Coronary artery (tissue), 2 donors: ENCODE measurements at regions not wholly inside any gene's neighbourhood (a gene's known extent, or its start where the extent isn't known, plus 50 kb on each side); places are given as distances from the start of the nearest gene placed in this dataset.
"Not testable (repeated sequence)": the region's sequence is repeated elsewhere in the genome, so short reads cannot be mapped to it uniquely, and the experiment has no call there.

ENCODE experiments used
- DNase-seq: peaks from one replicate; pipeline ENCODE4 v3.0.0-alpha.2; 2017; ENCODE audit warnings: low spot score
- H3K27ac ChIP-seq, 2 donors: fragments of 200-600 bp; sonication (generic); one replicate each; pipeline ENCODE4 v1.5.1; 2016 to 2019
- H3K4me3 ChIP-seq: fragments of 200-600 bp; sonication (generic); 2 replicates; pipeline ENCODE4 v1.5.1; 2016; ENCODE audit warnings: mild to moderate bottlenecking, moderate library complexity
- TF ChIP-seq, protein P1 (sequence below): fragments of 200-600 bp; sonication (generic); IDR thresholded peaks from one replicate; pipeline ENCODE4 v1.5.1; 2019; ENCODE audit warnings: antibody characterized with exemption

DNA sequence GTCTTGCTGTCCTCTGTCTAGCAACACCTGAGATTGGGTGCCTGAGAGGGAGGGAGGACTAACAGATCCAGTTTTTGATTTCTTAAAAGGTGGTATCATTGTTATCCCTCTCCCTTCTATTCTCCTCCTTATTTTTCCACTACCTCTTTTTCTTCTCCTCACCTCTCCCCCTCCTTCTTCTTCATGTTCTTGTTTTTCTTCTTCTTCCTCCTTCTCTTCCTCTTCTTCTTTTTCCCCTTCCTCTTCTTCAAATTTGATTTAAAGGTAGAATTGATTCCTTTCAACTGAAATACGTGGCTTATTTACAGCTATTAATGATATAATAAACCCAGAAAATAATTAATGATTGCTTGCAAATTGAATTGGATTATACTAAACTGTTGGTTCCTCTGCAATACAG, 256.8 kb upstream of the BTG1 start:
- Histone ChIP-seq H3K27ac (no peak overlapping the region), H3K4me3 (no peak overlapping the region)
- DNase-seq = no peak
- TF ChIP-seq, protein P1, sequence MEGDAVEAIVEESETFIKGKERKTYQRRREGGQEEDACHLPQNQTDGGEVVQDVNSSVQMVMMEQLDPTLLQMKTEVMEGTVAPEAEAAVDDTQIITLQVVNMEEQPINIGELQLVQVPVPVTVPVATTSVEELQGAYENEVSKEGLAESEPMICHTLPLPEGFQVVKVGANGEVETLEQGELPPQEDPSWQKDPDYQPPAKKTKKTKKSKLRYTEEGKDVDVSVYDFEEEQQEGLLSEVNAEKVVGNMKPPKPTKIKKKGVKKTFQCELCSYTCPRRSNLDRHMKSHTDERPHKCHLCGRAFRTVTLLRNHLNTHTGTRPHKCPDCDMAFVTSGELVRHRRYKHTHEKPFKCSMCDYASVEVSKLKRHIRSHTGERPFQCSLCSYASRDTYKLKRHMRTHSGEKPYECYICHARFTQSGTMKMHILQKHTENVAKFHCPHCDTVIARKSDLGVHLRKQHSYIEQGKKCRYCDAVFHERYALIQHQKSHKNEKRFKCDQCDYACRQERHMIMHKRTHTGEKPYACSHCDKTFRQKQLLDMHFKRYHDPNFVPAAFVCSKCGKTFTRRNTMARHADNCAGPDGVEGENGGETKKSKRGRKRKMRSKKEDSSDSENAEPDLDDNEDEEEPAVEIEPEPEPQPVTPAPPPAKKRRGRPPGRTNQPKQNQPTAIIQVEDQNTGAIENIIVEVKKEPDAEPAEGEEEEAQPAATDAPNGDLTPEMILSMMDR = no peak

DNA sequence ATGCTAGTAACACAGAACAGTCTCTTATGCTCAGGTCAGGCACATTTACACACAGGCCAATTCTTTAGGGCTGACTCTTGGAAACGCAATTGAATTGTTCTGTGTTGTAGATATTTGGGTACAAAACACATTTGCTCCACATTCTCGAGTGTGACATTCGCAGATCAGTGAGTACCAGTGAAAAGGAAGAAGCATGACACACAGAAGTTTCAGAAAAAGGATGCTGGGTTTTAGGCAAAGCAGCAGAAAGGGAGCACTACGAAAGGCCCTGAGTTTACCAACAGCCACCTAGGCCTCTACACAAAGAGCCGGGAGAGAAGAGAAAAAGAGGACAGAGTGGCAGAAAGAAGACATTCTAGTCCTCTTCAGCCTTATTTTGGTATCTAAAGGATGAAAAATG, 254.4 kb upstream of the BTG1 start:
- Histone ChIP-seq H3K4me3 (no peak overlapping the region), H3K27ac (no peak overlapping the region)
- no peak for DNase-seq
- TF ChIP-seq, protein P1 = no peak

DNA sequence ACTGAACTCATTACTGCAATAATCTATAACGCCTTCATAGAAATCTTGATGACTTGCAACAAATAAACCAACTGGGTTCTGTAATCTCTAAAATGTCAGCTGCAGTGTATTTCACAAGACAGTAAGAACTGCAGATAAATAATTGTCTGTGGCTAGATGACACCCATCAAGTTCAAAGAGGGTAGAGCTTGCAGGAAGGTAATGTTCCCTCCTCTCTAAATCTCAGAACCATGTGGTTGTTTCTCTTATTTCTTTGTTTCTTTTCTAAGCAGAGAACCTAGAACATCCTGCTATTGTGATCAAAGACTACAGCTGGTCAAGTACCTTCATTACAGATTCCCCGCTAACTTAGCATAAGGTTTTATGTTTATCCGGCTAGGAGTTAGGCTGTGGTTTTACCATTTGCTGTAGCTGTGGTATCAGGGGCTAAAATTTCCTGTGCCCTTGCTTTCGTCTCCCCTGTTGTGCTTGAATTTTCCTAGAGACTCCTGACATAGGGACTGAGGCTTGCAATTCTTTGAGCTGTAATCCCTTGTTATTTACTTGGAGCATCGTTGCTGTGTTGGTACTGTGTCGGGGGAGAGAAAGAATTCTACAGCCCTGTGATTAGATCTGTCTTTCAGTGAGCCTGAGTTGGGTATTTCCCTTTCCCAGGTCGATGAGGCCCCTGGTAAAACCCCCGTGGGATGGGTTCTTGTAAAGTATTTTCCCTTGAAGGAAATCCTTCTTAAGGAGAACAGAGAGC, 253.1 kb upstream of the BTG1 start:
- Histone ChIP-seq H3K27ac (no peak overlapping the region), H3K4me3 (no peak overlapping the region)
- TF ChIP-seq, protein P1 = no peak
- no peak for DNase-seq

DNA sequence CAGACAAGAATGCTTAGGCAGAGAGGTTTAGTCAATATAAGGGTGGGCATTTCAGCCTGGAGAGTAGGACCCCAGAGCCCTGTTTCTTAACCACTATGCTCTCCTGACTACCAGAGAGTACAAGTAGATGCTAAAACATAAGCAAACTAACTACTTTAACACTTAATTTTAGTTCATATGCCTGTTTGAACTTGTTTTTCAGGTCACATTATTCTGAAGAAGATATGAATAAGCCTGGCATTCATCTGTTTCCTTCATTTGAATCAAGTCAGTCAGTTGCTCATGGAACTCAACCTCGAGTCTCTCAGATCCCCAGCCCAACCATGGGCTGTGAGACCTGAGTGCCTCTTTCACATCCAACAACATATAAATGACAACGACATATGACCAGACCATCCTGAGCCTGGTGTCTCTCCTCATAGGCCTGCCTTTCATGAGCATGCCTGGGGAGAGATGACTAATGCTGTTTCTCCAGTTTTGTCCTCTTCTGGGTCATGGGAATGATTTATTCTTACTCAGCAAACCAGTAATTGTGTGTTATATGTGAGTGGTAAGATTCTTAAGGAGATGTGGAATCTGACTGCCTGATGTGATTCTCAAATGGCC, 251.1 kb upstream of the BTG1 start:
- TF ChIP-seq, protein P1 = no peak
- Histone ChIP-seq H3K27ac (no peak overlapping the region), H3K4me3 (no peak overlapping the region)
- no peak for DNase-seq

DNA sequence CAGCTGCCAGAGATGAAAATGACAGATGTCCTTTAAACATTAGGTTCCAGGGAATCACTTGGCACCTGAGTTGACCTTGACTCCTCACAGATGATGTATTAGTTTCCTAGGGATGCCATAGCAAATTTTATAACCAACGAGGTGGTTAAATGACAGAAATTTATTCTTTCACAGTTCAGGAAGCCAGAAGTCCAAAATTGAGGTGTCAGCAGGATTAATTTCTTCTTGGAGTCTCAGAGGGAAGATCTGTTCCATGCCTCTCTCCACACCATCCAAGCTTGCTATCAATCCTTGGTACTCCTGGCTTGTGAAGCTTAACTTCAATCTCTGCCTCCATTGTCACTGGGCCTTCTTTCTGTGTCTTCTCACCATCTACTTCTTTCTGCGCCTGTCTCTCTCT, 249.7 kb upstream of the BTG1 start:
- no peak for DNase-seq
- TF ChIP-seq, protein P1 = no peak
- no peak overlapping the region for H3K4me3 ChIP-seq
- no peak overlapping the region for H3K27ac ChIP-seq

DNA sequence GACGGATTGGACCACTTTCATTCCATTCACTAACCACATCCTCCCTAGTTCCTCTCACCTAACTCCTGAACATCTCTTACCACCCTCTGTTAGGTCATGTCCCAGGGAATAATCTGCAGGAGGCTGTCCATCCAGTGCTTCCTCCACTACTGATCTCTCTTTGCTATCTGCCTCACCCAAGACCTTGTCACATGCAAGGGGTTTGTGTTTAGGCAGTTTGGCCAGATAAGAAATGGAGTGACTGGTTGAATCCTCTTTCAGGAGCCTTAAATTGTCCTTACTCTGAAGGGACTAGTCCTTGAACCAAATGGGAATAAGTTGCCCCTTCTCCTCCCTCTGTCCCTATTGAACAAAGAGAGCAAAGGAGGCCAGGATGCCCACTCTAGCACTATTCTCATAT, 249.2 kb upstream of the BTG1 start:
- H3K27ac ChIP-seq = no peak overlapping the region
- no peak overlapping the region for H3K4me3 ChIP-seq
- TF ChIP-seq, protein P1 = no peak
- no peak for DNase-seq

DNA sequence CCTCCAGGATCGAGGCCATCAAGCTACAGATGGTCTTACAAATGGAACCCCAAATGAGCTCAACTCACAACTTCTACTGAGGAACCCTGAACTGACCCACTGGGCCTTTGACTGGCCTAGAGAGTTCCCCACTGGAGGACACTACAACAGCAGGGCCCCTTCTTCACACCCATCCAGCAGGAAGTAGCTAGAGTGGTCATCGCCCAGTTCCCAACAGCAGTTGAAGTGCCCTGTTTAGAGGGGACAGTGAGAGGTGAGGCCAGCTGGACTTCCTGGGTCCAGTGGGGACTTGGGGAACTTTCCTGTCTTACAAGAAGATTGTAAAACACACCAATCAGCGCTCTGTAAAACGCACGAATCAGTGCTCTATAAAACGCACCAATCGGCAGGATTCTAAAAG, 247.9 kb upstream of the BTG1 start:
- TF ChIP-seq, protein P1 = no peak
- DNase-seq = no peak
- H3K4me3 ChIP-seq = no peak overlapping the region
- H3K27ac ChIP-seq = no peak overlapping the region

DNA sequence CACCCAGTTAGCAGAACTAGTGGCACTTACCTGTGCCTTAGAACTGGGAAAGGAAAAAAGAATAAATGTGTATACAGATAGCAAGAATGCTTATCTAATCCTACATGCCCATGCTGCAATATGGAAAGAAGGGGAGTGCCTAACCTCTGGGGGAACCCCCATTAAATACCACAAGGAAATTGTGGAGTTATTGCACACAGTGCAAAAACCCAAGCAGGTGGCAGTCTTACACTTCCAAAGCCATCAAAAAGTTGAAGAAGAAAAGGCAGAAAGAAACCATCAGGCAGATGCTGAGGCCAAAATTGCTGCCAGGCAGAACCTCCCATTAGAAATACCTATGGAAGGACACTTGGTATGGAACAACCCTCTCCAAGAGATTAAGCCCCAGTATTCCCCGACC, 246.1 kb upstream of the BTG1 start:
- H3K27ac ChIP-seq, H3K4me3 ChIP-seq, DNase-seq: not testable (repeated sequence)
